ENCODE measurements at regions not wholly inside any gene's neighbourhood (a gene's known extent, or its start where the extent isn't known, plus 50 kb on each side); places are given as distances from the start of the nearest gene placed in this dataset.

DNA sequence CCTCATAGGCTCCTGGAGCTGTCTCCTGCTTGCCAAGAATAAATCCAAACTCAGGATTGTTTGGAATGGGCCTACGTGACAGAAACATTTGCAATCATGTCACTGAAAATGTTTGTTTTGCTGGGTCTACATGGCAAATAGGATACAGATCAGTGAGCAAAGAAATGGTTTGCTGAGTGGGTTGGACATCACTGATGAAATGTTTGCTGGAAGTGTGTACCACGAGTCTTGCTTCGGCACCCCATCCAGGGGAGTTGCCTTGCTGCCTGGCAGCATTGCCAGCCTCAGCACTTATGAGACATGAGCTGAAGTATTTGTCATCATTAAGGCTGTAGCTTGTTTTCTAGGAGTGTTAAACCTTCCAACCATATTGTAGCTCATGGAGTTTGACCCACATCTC is 213.3 kb upstream of the CFAP20DC start:
- DNase-seq (ENCODE audit: low read depth in 4 of 4, low spot score in 1 of 4) = no peak

DNA sequence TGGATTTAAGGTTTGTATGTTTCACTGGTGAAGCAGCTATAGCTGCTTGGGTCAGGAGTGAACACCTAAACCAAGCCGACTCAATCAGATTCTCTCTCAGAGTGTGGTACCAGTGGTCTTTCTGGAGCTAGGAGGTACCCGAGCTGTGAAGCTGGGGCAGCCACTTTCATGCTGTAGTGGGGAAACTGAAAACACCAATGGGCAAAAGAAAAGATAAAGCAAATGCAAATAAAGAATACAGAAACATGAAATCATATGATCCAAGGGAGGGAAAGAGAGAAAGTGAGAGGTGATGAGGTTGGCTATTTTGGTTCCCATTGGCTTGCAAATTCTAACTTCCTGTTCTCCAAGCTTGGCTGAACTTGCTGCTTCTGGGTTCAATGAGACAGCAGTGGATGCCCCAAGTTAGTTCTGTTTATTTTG is 212.3 kb upstream of the CFAP20DC start:
- no peak for DNase-seq (ENCODE audit: low read depth in 4 of 4, low spot score in 1 of 4)

DNA sequence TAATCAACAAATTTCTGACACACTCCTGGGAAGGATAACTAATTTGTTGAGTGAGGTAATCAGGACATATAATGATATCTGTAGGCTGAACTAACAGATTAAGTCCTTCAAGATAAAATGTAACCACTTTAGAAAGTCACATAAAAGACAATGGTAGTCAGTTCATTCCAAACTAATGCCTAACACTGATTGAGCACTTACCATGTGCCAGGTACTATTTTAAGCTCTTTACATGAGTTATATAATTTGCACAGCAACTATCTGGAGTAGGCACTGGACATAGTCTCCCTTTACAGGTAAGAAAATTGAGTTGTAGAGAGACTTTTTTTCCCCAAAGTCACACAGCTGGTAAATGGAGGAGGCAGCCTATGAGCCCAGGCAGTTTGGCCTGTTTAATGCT is 211.2 kb upstream of the CFAP20DC start:
- no peak for DNase-seq (ENCODE audit: low read depth in 4 of 4, low spot score in 1 of 4)

- DNase-seq (ENCODE audit: low read depth in 4 of 4, low spot score in 1 of 4) = no peak
These were observed 208.9 kb upstream of the CFAP20DC start for GRCh38 chr3:59258550-59259260.

GRCh38 chr3:59257506-59257905 is 207.7 kb upstream of the CFAP20DC start:
- DNase-seq (ENCODE audit: low read depth in 4 of 4, low spot score in 1 of 4) = no peak

DNA sequence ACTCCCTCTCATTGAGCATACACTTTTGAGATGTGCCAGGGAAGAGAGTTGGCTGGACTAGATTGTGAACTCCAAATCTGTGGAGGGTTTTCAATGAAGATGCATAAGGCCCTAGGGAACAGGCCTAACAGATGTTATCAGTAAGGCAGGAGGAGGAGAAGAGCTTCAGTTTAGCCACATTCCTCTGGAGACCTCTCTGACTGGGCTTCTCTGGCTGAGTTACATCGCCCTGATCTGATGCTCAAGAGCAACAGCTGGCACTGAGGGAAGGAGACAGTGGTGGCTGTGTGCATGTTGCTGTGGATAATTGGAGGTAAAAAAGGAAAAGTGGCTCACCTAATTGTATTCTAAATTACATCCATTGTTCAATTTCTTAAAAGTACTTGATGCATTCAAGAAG is 206.4 kb upstream of the CFAP20DC start:
- no peak for DNase-seq (ENCODE audit: low read depth in 4 of 4, low spot score in 1 of 4)

GRCh38 chr3:59254976-59255375 is 205.2 kb upstream of the CFAP20DC start:
- no peak for DNase-seq (ENCODE audit: low read depth in 4 of 4, low spot score in 1 of 4)

DNA sequence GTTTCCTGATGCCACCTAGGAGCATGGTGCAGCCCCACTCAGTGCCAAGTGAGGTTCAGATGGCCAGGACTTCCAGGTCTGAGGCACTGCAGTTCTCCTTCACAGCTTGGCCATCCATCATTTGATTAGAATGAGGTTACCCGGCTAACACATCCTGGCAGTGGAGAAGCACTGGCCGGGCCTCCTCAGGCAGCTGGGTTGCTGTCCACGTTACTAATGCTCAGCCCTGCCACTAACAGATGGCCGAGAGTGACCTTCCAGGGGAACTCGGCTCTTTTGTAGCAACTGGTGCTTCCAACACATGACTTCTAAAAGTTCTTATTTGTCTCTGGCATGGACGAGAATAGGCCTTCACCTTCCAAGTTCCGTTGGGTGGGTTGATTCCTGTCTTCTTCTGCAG is 204.6 kb upstream of the CFAP20DC start:
- DNase-seq (ENCODE audit: low read depth in 4 of 4, low spot score in 1 of 4) = no peak

- no peak for DNase-seq (ENCODE audit: low read depth in 4 of 4, low spot score in 1 of 4)
These were observed 203.7 kb upstream of the CFAP20DC start for GRCh38 chr3:59253523-59253922.

DNA sequence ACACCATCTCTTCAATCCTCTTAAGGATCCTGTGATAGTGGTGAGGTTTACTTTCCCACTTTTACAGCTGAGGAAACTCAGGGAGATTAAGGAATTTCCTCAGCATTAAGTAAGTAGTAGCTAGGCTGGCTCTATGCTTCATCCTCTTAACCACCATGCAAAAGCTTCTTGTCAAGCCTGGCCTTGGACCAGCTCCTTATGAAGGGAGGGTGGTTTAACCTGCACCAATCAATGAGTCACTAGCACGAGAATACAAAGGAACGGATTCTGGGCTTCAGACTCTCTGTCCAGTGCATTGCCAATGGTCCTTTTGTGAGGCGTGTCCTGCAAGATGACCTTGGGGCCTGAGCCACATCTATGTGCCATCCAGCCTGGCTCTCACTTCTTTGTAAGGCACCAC is 202.0 kb upstream of the CFAP20DC start:
- DNase-seq (ENCODE audit: low read depth in 4 of 4, low spot score in 1 of 4) = no peak

DNA sequence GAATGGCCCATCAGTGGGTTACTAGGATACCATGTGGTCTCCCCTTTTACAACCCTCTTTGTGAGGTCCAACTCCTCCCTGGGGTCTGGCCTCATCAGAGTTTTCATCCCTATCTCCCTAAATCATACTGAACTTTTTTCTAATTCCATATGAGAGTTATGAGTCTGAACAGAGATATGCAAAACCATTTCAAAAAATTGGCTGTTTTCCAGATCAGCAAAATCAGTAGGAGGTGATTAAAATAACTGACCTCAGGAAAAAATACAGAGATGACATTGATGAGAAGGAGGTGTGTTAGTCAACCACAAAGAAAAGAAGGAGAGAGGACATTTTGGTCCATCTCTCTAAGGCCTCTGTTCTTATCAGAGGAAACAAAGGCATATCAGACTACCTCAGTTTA is 200.8 kb upstream of the CFAP20DC start:
- no peak for DNase-seq (ENCODE audit: low read depth in 4 of 4, low spot score in 1 of 4)

GRCh38 chr3:59249698-59250361 is 200.0 kb upstream of the CFAP20DC start:
- no peak for DNase-seq (ENCODE audit: low read depth in 4 of 4, low spot score in 1 of 4)

DNA sequence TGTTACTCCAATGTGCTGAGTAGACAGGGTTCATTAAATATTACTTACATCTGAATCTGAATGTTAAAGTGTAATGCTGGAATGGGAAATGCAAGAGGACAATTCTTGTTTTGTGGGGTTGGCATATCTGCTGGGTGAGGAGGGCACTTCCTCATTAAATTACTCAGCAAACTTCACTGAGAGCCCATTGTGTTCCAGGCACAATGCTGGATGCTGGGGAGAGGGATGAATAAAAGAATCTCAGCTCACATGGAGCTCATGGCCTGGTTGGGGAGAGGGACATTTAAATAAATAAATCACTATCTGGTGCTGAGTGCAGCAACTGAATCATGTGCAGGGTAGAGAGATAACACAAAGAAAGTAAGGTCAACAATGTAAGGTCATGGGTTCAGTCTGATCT is 199.2 kb upstream of the CFAP20DC start:
- DNase-seq (ENCODE audit: low read depth in 4 of 4, low spot score in 1 of 4) = no peak

- DNase-seq (ENCODE audit: low read depth in 4 of 4, low spot score in 1 of 4) = no peak
These were observed 197.6 kb upstream of the CFAP20DC start for GRCh38 chr3:59247402-59247841.

- DNase-seq (ENCODE audit: low read depth in 4 of 4, low spot score in 1 of 4) = no peak
These were observed 197.0 kb upstream of the CFAP20DC start for GRCh38 chr3:59246719-59247401.

- no peak for DNase-seq (ENCODE audit: low read depth in 4 of 4, low spot score in 1 of 4)
These were observed 196.2 kb upstream of the CFAP20DC start for GRCh38 chr3:59245859-59246501.

GRCh38 chr3:59245300-59245858 is 195.6 kb upstream of the CFAP20DC start:
- DNase-seq (ENCODE audit: low read depth in 4 of 4, low spot score in 1 of 4) = no peak

GRCh38 chr3:59244343-59244742 is 194.5 kb upstream of the CFAP20DC start:
- DNase-seq (ENCODE audit: low read depth in 4 of 4, low spot score in 1 of 4) = no peak

GRCh38 chr3:59243476-59243875 is 193.7 kb upstream of the CFAP20DC start:
- no peak for DNase-seq (ENCODE audit: low read depth in 4 of 4, low spot score in 1 of 4)

GRCh38 chr3:59240666-59241255 is 190.9 kb upstream of the CFAP20DC start:
- DNase-seq (ENCODE audit: low read depth in 4 of 4, low spot score in 1 of 4) = no peak

DNA sequence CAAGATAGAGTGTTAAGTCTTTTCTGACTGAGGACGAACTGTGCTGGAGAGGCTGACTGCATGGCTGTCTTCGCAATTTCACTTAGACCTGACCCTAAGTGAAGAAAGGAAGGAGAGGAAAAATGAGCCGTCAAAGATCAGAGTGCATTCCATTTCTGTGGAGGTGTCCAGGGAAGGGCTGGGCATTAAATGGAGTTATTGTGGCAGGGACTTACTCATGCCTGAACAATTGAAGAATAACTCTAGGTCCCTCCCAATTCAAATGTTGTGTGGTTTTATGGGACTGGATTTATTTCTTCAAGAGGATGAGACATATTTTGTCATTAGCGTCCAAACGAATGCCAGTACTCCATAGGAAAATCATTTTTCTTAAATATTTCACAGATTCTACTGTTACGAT is 187.3 kb upstream of the CFAP20DC start:
- no peak for DNase-seq (ENCODE audit: low read depth in 4 of 4, low spot score in 1 of 4)
